ENCODE measurements at regions not wholly inside any gene's neighbourhood (a gene's known extent, or its start where the extent isn't known, plus 50 kb on each side); places are given as distances from the start of the nearest gene placed in this dataset.

DNA sequence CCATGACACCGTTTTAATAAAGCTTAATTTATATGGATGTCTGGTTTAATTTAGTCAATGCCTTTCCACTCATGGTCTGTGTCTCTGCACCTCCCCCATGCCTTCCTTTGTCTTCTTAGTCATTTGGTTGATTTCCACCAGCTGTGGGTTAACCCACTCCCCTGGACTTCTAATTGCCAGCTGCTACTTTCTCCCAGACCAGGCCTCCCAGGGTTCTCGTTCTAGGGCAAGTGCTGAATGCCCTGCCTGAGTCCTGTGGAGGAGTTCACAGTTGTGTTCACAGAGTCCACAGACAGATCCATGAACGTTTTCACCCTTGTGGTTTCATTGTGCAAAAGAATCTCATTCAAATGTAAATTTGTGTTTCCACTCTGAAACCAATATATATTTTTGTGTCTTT lies 243.4 kb downstream of the NUF2 start (continued):
- TF ChIP-seq, protein P1, sequence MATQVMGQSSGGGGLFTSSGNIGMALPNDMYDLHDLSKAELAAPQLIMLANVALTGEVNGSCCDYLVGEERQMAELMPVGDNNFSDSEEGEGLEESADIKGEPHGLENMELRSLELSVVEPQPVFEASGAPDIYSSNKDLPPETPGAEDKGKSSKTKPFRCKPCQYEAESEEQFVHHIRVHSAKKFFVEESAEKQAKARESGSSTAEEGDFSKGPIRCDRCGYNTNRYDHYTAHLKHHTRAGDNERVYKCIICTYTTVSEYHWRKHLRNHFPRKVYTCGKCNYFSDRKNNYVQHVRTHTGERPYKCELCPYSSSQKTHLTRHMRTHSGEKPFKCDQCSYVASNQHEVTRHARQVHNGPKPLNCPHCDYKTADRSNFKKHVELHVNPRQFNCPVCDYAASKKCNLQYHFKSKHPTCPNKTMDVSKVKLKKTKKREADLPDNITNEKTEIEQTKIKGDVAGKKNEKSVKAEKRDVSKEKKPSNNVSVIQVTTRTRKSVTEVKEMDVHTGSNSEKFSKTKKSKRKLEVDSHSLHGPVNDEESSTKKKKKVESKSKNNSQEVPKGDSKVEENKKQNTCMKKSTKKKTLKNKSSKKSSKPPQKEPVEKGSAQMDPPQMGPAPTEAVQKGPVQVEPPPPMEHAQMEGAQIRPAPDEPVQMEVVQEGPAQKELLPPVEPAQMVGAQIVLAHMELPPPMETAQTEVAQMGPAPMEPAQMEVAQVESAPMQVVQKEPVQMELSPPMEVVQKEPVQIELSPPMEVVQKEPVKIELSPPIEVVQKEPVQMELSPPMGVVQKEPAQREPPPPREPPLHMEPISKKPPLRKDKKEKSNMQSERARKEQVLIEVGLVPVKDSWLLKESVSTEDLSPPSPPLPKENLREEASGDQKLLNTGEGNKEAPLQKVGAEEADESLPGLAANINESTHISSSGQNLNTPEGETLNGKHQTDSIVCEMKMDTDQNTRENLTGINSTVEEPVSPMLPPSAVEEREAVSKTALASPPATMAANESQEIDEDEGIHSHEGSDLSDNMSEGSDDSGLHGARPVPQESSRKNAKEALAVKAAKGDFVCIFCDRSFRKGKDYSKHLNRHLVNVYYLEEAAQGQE (IDR thresholded peaks at IDR 0.05; ENCODE audit: low read depth): no peak
- TF ChIP-seq POLR2AphosphoS5 (IDR thresholded peaks at IDR 0.05; ENCODE audit: low read depth, low read length) (no peak), ELF1 (IDR thresholded peaks at IDR 0.05; ENCODE audit: borderline replicate concordance, low read depth) (no peak)
- TF ChIP-seq, protein P2, sequence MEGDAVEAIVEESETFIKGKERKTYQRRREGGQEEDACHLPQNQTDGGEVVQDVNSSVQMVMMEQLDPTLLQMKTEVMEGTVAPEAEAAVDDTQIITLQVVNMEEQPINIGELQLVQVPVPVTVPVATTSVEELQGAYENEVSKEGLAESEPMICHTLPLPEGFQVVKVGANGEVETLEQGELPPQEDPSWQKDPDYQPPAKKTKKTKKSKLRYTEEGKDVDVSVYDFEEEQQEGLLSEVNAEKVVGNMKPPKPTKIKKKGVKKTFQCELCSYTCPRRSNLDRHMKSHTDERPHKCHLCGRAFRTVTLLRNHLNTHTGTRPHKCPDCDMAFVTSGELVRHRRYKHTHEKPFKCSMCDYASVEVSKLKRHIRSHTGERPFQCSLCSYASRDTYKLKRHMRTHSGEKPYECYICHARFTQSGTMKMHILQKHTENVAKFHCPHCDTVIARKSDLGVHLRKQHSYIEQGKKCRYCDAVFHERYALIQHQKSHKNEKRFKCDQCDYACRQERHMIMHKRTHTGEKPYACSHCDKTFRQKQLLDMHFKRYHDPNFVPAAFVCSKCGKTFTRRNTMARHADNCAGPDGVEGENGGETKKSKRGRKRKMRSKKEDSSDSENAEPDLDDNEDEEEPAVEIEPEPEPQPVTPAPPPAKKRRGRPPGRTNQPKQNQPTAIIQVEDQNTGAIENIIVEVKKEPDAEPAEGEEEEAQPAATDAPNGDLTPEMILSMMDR (IDR thresholded peaks at IDR 0.05 in 2 of 3, conservative IDR thresholded peaks at IDR 0.05 in 1 of 3; ENCODE audit: borderline replicate concordance in 1 of 3, insufficient read depth in 1 of 3, low read depth in 2 of 3, low read length in 2 of 3): no peak

GRCh38 chr1:163570071-163570470 lies 248.3 kb downstream of the NUF2 start:
- TF ChIP-seq EZH2 (IDR thresholded peaks at IDR 0.05) (no peak), ELF1 (IDR thresholded peaks at IDR 0.05; ENCODE audit: borderline replicate concordance, low read depth) (no peak), TCF7L2 (IDR thresholded peaks at IDR 0.05; ENCODE audit: borderline replicate concordance, extremely low read depth, insufficient read depth, insufficient read length) (no peak), POLR2AphosphoS5 (IDR thresholded peaks at IDR 0.05; ENCODE audit: low read depth, low read length) (no peak), ZNF274 (IDR thresholded peaks at IDR 0.05; ENCODE audit: low read depth, low read length) (no peak), EZH2phosphoT487 (IDR thresholded peaks at IDR 0.05; ENCODE audit: borderline replicate concordance) (no peak), SP1 (IDR thresholded peaks at IDR 0.05; ENCODE audit: low read depth) (no peak)
- Histone ChIP-seq H3K9me2 (ENCODE audit: insufficient read depth) (no peaks in the 10 kb centered on the region), H3K4me1 (ENCODE audit: control insufficient read depth in 1 of 2, insufficient read depth in 2 of 2, low read length in 2 of 2) (no peaks in the 10 kb centered on the region), H3K79me2 (ENCODE audit: insufficient read depth, low read length) (no peaks in the 10 kb centered on the region), H3K36me3 (ENCODE audit: control insufficient read depth in 1 of 2, insufficient read depth in 2 of 2, low read length in 2 of 2) (no peaks in the 10 kb centered on the region), H3K9me3 (ENCODE audit: control insufficient read depth in 1 of 2, insufficient read depth in 1 of 2, low read depth in 1 of 2, low read length in 2 of 2) (no peaks in the 10 kb centered on the region), H3K27ac (ENCODE audit: low read depth, low read length) (no peak overlapping the region), H3K27me3 (ENCODE audit: insufficient read depth, low read length) (no peaks in the 10 kb centered on the region), H3K4me3 (replicated peaks in 1 of 2; ENCODE audit: low read depth in 1 of 2, low read length in 2 of 2) (no peak overlapping the region), H4K20me1 (ENCODE audit: insufficient read depth) (no peaks in the 10 kb centered on the region), H3K9ac (ENCODE audit: low read length) (no peak overlapping the region), H3K4me2 (ENCODE audit: low read length) (no peak overlapping the region), H2AFZ (ENCODE audit: low read depth, low read length, poor library complexity, severe bottlenecking) (no peak overlapping the region)
- ChIA-PET CTCF (no interaction called here), POLR2A (no interaction called here), RAD21 (ENCODE audit: low non-redundant PET in 1 of 2, low total read pairs in 2 of 2, uncharacterized antibody in 2 of 2, unreplicated experiment in 2 of 2) (no interaction called here)
- no TSS peak for BruUV-seq (replicated peaks)
- intact Hi-C loops (cut with micrococcal nuclease): no loop called here
- ATAC-seq (no peak), DNase-seq (ENCODE audit: low read depth, low spot score) (no peak)

All from HCT116 (cell line).